Sigmoid colon (tissue), 4 donors: ENCODE measurements at regions not wholly inside any gene's neighbourhood (a gene's known extent, or its start where the extent isn't known, plus 50 kb on each side); places are given as distances from the start of the nearest gene placed in this dataset.

Experiments
- CTCF ChIP-seq, 4 experiments: fragments of 450-650 bp in 3 of 4; fragments of 200-600 bp in 1 of 4; IDR thresholded peaks; one replicate each; pipeline ENCODE4 v1.5.1; 2016 to 2019; ENCODE audit warnings: antibody characterized with exemption in 4 of 4, mild to moderate bottlenecking in 3 of 4, moderate library complexity in 2 of 4
- POLR2A ChIP-seq, 2 donors: fragments of 450-650 bp; IDR thresholded peaks; one replicate each; pipeline ENCODE4 v1.6.1; 2016; ENCODE audit warnings: antibody characterized with exemption in 2 of 2, mild to moderate bottlenecking in 2 of 2, moderate library complexity in 2 of 2
- POLR2AphosphoS5 ChIP-seq, 4 donors: sonication (generic); formaldehyde crosslinking; IDR thresholded peaks; one replicate each; pipeline ENCODE4 v1.6.1; 2017; ENCODE audit warnings: antibody characterized with exemption in 4 of 4

- TF ChIP-seq POLR2A (IDR thresholded peaks at IDR 0.05) (no peak), CTCF (IDR thresholded peaks at IDR 0.05) (no peak), POLR2AphosphoS5 (IDR thresholded peaks at IDR 0.05) (no peak)
These were observed 355.9 kb upstream of the RAG2 start for GRCh38 chr11:36953976-36954375.
